RPMI8226 (cell line): ENCODE measurements at regions not wholly inside any gene's neighbourhood (a gene's known extent, or its start where the extent isn't known, plus 50 kb on each side); places are given as distances from the start of the nearest gene placed in this dataset.
"Not testable (repeated sequence)": the region's sequence is repeated elsewhere in the genome, so short reads cannot be mapped to it uniquely, and the experiment has no call there.

Source experiments
- DNase-seq: peaks from one replicate; pipeline ENCODE4 v3.0.0-alpha.2; 2015

DNA sequence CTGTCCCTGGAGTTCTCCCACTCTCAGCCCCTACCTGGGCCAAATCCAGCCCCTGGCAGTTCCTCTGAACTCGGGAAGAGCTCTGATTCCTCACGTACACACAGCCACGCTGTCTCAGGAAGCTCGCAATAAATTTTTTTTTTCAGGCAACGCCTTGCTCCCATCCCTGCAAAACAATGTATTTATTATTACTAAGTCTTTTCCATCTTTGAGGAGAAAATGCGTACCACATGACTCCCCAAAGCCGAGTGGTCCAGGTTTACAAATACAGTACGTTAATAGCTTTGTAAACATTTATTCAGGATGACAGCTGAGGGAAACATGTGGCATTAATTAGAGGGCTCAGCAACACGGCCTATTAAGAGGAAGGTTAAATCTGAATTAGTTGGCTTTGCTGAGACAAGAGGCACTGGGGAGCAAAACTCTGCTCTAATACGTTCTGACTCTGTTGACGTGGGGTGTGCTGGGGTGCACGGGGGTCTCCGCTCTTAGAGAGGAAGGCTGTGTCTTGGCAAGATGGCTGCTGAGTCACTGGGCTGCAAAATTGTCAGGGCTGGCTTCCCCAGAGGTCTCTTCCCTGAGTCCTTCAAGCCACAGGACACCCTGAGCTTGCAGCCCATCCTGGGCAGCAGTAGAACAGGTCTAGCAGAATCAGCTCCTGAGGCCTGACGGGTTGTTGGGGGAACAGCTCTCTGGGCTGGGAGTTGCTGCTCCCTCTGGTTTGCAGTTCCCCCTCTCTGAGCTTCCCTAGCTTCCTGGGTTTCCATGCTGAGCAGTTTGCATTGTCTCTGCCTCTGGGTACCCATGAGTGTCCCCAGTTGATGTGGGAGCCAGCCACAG, 185.2 kb upstream of the TBX3 start:
- DNase-seq: no peak

- no peak for DNase-seq
Measured at GRCh38 chr12:114866331-114866730, 182.4 kb upstream of the TBX3 start.

- no peak for DNase-seq
Measured at GRCh38 chr12:114864837-114865551, 181.0 kb upstream of the TBX3 start.

- DNase-seq: no peak
Measured at GRCh38 chr12:114863911-114864310, 179.9 kb upstream of the TBX3 start.

GRCh38 chr12:114860969-114861368, 177.0 kb upstream of the TBX3 start:
- no peak for DNase-seq

- no peak for DNase-seq
Measured at GRCh38 chr12:114858388-114859146, 174.6 kb upstream of the TBX3 start.

GRCh38 chr12:114855678-114856077, 171.7 kb upstream of the TBX3 start:
- DNase-seq: no peak

GRCh38 chr12:114852976-114853529, 169.1 kb upstream of the TBX3 start:
- DNase-seq: no peak

DNA sequence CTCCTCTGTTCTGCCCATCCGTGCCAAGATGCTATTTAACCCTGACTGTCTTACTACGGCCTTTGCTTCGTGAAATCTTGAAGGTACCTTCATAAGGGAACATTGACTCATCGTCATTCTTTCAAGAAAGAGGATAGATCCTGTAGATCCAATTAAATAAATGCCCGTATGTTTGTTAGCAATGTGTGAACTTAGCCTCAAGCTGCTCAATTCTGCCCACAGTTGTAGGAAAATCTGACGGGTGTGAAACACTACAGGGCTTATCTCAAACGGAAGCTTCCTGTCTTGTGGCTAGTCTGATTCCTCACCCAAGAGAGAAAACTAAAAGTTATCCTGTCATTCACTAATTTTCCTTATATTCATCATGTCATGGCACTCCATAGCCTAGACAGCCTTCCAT, 168.0 kb upstream of the TBX3 start:
- no peak for DNase-seq

- no peak for DNase-seq
Measured at GRCh38 chr12:114850661-114851275, 166.8 kb upstream of the TBX3 start.

- no peak for DNase-seq
Measured at GRCh38 chr12:114848666-114849065, 164.7 kb upstream of the TBX3 start.

DNA sequence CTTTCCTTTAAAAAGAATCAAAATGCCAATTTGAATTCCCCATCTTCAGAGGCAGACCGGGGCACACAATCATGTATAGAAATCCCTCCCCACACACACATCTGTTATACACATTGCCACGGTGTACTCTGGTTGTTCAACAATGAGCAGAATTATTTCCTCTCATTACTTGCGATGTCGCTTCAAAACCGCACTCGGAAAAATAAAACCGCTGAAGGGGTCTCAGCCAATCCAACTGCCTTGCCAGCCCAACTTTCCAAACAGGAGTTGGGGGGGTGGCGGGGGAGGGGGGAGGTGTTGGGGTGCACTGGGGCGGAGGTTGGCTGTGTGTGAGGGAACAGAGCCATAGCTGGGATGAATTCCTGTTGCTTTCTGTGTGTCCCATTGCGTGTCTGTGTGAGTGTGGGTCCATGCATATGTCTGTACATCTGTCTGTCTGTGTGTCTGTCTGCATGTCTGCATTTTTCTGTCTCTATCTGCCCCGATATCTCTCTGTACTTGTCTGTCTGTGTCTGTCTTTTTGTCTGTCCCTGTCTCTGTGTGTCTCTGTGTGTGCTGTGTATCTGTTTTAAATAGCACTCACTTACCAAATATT, 163.6 kb upstream of the TBX3 start:
- DNase-seq: no peak

- no peak for DNase-seq
Measured at GRCh38 chr12:114846771-114847170, 162.8 kb upstream of the TBX3 start.

- DNase-seq: no peak
Measured at GRCh38 chr12:114841557-114842251, 157.7 kb upstream of the TBX3 start.

DNA sequence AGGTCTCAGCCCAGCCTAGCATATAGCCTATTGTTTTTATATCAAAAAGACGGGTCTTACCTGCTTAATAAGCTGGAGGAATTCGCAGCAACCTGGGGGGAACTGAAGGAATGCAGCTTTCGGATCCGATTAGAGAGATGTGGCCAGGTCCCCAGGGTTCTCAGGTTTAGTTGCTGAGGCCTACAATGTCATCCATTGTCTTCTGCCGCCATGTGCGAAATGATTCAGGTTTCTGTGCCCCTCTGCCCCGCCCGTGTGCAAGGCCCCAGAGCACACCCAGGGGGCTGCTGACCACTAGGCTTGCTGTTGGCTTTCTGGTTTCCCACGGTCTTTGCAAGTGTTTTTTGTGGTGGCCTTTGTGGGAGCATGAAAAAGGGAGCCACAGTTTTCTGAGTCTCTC, 154.5 kb upstream of the TBX3 start:
- no peak for DNase-seq

- DNase-seq: no peak
Measured at GRCh38 chr12:114836609-114837008, 152.6 kb upstream of the TBX3 start.

DNA sequence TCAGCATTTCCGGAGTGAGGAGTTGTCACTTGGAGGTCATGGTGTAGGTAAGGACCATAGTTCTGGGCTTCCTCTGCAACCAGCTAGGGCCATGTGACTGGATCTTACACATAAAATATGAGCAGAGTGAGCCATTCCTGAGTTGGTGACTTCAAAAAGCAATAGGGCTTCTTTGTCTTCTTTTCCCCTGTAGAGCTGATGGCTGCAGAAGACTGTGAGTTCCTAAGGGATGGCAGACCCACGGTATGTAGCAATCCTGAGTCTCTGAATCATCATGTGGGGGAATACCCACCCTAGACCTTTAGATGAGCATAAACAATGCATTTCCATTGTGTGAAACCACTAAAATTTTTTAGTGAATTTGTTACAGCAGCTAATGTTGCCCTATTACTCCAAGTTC, 151.1 kb upstream of the TBX3 start:
- DNase-seq: no peak

DNA sequence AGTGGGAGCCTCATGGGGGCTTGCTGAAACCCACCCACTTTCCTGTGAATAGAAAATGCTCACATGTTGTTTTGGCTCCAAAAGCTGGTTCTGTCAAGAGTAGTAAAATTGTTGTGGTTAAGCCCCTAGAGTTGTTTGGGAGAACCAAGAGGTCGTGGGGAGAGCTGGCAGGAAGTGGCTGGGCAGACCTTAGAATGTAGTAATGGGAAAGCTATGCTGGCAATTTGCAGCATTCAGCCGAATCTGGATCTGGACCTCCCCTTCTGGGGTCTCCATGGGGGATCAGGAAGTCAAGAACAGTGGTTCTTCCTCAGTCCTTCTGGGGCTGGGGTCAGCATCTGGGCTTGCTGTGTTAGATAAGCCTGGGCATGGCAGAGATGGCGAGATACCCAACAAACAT, 150.6 kb upstream of the TBX3 start:
- DNase-seq: no peak

- DNase-seq: no peak
Measured at GRCh38 chr12:114829833-114830232, 145.9 kb upstream of the TBX3 start.

DNA sequence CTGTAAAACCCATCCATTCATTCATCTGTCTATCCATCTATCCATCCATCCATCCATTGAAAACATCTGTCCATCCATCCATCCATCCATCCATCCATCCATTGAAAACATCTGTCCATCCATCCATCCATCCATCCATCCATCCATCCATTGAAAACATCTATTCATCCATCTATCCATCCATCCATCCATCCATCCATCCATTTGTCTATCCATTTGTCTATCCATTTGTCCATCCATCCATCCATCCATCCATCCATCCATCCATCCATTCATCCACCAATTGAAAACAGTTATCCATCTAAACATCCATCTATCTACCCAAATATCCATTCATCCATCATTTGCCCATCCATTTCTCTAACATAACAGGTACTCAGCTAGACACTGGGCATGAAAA, 145.3 kb upstream of the TBX3 start:
- not testable (repeated sequence) for DNase-seq

GRCh38 chr12:114827461-114827860, 143.5 kb upstream of the TBX3 start:
- no peak for DNase-seq

- DNase-seq: no peak
Measured at GRCh38 chr12:114826244-114826643, 142.3 kb upstream of the TBX3 start.
